ENCODE measurements at regions not wholly inside any gene's neighbourhood (a gene's known extent, or its start where the extent isn't known, plus 50 kb on each side); places are given as distances from the start of the nearest gene placed in this dataset.

- no peak for TF ChIP-seq TAF1 (IDR thresholded peaks at IDR 0.05; ENCODE audit: low read depth, low read length)
- no peak for TF ChIP-seq POLR2AphosphoS5 (IDR thresholded peaks at IDR 0.05; ENCODE audit: low read depth, low read length)
- TF ChIP-seq POLR2A (IDR thresholded peaks at IDR 0.05; ENCODE audit: low read depth, low read length) = no peak
- TF ChIP-seq POU2F2 (IDR thresholded peaks at IDR 0.05; ENCODE audit: low read depth, low read length) = no peak
Observed at GRCh38 chr7:81190997-81191768, 272.3 kb upstream of the SEMA3C start.
